Activated naive CD8-positive, alpha-beta T cell treated with anti-CD3 and anti-CD28 coated beads, Interleukin-2, amount 10 ng/mL, durations not matched to agents 7 days and 5 days (primary cell): ENCODE measurements at regions not wholly inside any gene's neighbourhood (a gene's known extent, or its start where the extent isn't known, plus 50 kb on each side); places are given as distances from the start of the nearest gene placed in this dataset.

ENCODE experiments used
- ATAC-seq: fragments of 150-1000 bp; cut with Tn5 transposase; one replicate; pipeline ENCODE4 v1.10.0; 2021; ENCODE audit warnings: low read depth, moderate library complexity
- POLR2A ChIA-PET: fragments of 350-600 bp; sonication (Branson Sonifier 250); formaldehyde crosslinking; loops from one replicate; lab custom pipeline; 2021; ENCODE audit warnings: antibody characterized with exemption; lab: Charles Lee
- DNase-seq: peaks from one replicate; pipeline ENCODE4 v3.0.0; 2021
- H3K27ac Mint-ChIP-seq: one replicate; pipeline ENCODE4 v1.8.0; 2022; ENCODE audit warnings: mild to moderate bottlenecking, mixed read lengths
- H3K27me3 Mint-ChIP-seq: one replicate; pipeline ENCODE4 v1.8.0; 2022; ENCODE audit warnings: mild to moderate bottlenecking, moderate library complexity, mixed read lengths
- H3K36me3 Mint-ChIP-seq: one replicate; pipeline ENCODE4 v1.8.0; 2021; ENCODE audit warnings: mild to moderate bottlenecking, mixed read lengths
- H3K4me1 Mint-ChIP-seq: one replicate; pipeline ENCODE4 v1.8.0; 2021; ENCODE audit warnings: mixed read lengths
- H3K4me3 Mint-ChIP-seq: one replicate; pipeline ENCODE4 v1.8.0; 2022; ENCODE audit warnings: mild to moderate bottlenecking, moderate library complexity, mixed read lengths
- H3K9me3 Mint-ChIP-seq: one replicate; pipeline ENCODE4 v1.8.0; 2021; ENCODE audit warnings: mixed read lengths

- POLR2A ChIA-PET: no interaction called here
- ATAC-seq: no peak
- H3K4me3 Mint-ChIP-seq: no peak overlapping the region
Observed at GRCh38 chr2:193506035-193506434, 1311.3 kb upstream of the TMEFF2 start.

GRCh38 chr2:193505620-193506019 is 1310.9 kb upstream of the TMEFF2 start:
- H3K27ac Mint-ChIP-seq: no peak overlapping the region
- no peak overlapping the region for H3K4me3 Mint-ChIP-seq
- no peaks in the 10 kb centered on the region for H3K36me3 Mint-ChIP-seq
- ATAC-seq (no peak), DNase-seq (no peak)
- POLR2A ChIA-PET: no interaction called here
- H3K9me3 Mint-ChIP-seq: no peaks in the 10 kb centered on the region
- no peaks in the 10 kb centered on the region for H3K27me3 Mint-ChIP-seq
- no peaks in the 10 kb centered on the region for H3K4me1 Mint-ChIP-seq

More at GRCh38 chr2:193506035-193506434, 1311.3 kb upstream of the TMEFF2 start:
- Mint-ChIP-seq H3K27ac (no peak overlapping the region), H3K36me3 (no peaks in the 10 kb centered on the region), H3K27me3 (no peaks in the 10 kb centered on the region), H3K9me3 (no peaks in the 10 kb centered on the region), H3K4me1 (no peaks in the 10 kb centered on the region)
- DNase-seq: no peak

GRCh38 chr2:193502363-193503035 is 1307.8 kb upstream of the TMEFF2 start:
- no peaks in the 10 kb centered on the region for H3K9me3 Mint-ChIP-seq
- POLR2A ChIA-PET: no interaction called here
- DNase-seq (no peak), ATAC-seq (no peak)
- H3K4me3 Mint-ChIP-seq: no peak overlapping the region
- H3K4me1 Mint-ChIP-seq: no peaks in the 10 kb centered on the region
- H3K36me3 Mint-ChIP-seq: no peaks in the 10 kb centered on the region
- H3K27ac Mint-ChIP-seq: no peak overlapping the region
- H3K27me3 Mint-ChIP-seq: no peaks in the 10 kb centered on the region

- H3K4me1 Mint-ChIP-seq: no peaks in the 10 kb centered on the region
- no peaks in the 10 kb centered on the region for H3K9me3 Mint-ChIP-seq
- no peak overlapping the region for H3K4me3 Mint-ChIP-seq
- H3K36me3 Mint-ChIP-seq: no peaks in the 10 kb centered on the region
- H3K27ac Mint-ChIP-seq: no peak overlapping the region
- POLR2A ChIA-PET: no interaction called here
- DNase-seq (no peak), ATAC-seq (no peak)
- H3K27me3 Mint-ChIP-seq: no peaks in the 10 kb centered on the region
Observed at GRCh38 chr2:193496786-193497185, 1302.1 kb upstream of the TMEFF2 start.

- Mint-ChIP-seq H3K36me3 (no peaks in the 10 kb centered on the region), H3K4me1 (peaks cover 3% of the 10 kb centered on the region), H3K9me3 (no peaks in the 10 kb centered on the region), H3K27ac (peak overlapping the region; percentile 76), H3K27me3 (no peaks in the 10 kb centered on the region), H3K4me3 (peak overlapping the region; percentile 66)
- DNase-seq (no peak), ATAC-seq (peak; percentile 56)
- POLR2A ChIA-PET: no interaction called here
Observed at GRCh38 chr2:193482557-193482956, 1287.8 kb upstream of the TMEFF2 start.

- Mint-ChIP-seq H3K27ac (no peak overlapping the region), H3K36me3 (no peaks in the 10 kb centered on the region), H3K27me3 (no peaks in the 10 kb centered on the region), H3K4me1 (peaks cover 10% of the 10 kb centered on the region), H3K9me3 (no peaks in the 10 kb centered on the region), H3K4me3 (no peak overlapping the region)
- ATAC-seq: no peak
- POLR2A ChIA-PET: no interaction called here
- no peak for DNase-seq
Observed at GRCh38 chr2:193480187-193480586, 1285.5 kb upstream of the TMEFF2 start.

GRCh38 chr2:193476171-193476800 is 1281.6 kb upstream of the TMEFF2 start:
- Mint-ChIP-seq H3K27ac (no peak overlapping the region), H3K4me1 (peaks cover 7% of the 10 kb centered on the region), H3K4me3 (no peak overlapping the region), H3K9me3 (peaks cover 2% of the 10 kb centered on the region), H3K36me3 (no peaks in the 10 kb centered on the region), H3K27me3 (no peaks in the 10 kb centered on the region)
- DNase-seq (no peak), ATAC-seq (peak; percentile 74)
- POLR2A ChIA-PET: no interaction called here

- H3K36me3 Mint-ChIP-seq: no peaks in the 10 kb centered on the region
- DNase-seq (no peak), ATAC-seq (no peak)
- no peak overlapping the region for H3K4me3 Mint-ChIP-seq
- POLR2A ChIA-PET: no interaction called here
- H3K4me1 Mint-ChIP-seq: peaks cover 11% of the 10 kb centered on the region
- H3K27ac Mint-ChIP-seq: no peak overlapping the region
- H3K9me3 Mint-ChIP-seq: peaks cover 2% of the 10 kb centered on the region
- no peaks in the 10 kb centered on the region for H3K27me3 Mint-ChIP-seq
Observed at GRCh38 chr2:193475038-193475437, 1280.3 kb upstream of the TMEFF2 start.

- no peaks in the 10 kb centered on the region for H3K36me3 Mint-ChIP-seq
- no peak for DNase-seq
Observed at GRCh38 chr2:193469251-193469650, 1274.5 kb upstream of the TMEFF2 start.

GRCh38 chr2:193467276-193467987 is 1272.7 kb upstream of the TMEFF2 start:
- Mint-ChIP-seq H3K4me1 (peaks cover 13% of the 10 kb centered on the region), H3K27me3 (no peaks in the 10 kb centered on the region), H3K4me3 (no peak overlapping the region), H3K36me3 (no peaks in the 10 kb centered on the region), H3K9me3 (peaks cover 1% of the 10 kb centered on the region), H3K27ac (no peak overlapping the region)
- POLR2A ChIA-PET: no interaction called here
- no peak for DNase-seq
- no peak for ATAC-seq

More at GRCh38 chr2:193469251-193469650, 1274.5 kb upstream of the TMEFF2 start:
- peaks cover 13% of the 10 kb centered on the region for H3K4me1 Mint-ChIP-seq
- H3K27me3 Mint-ChIP-seq: no peaks in the 10 kb centered on the region
- H3K9me3 Mint-ChIP-seq: peaks cover 4% of the 10 kb centered on the region
- H3K27ac Mint-ChIP-seq: no peak overlapping the region
- H3K4me3 Mint-ChIP-seq: no peak overlapping the region
- peak; percentile 60 for ATAC-seq
- POLR2A ChIA-PET: no interaction called here

GRCh38 chr2:193463011-193463410 is 1268.3 kb upstream of the TMEFF2 start:
- Mint-ChIP-seq H3K4me1 (no peaks in the 10 kb centered on the region), H3K9me3 (peaks cover 1% of the 10 kb centered on the region), H3K27ac (no peak overlapping the region), H3K36me3 (no peaks in the 10 kb centered on the region), H3K4me3 (no peak overlapping the region), H3K27me3 (no peaks in the 10 kb centered on the region)
- DNase-seq (no peak), ATAC-seq (no peak)
- POLR2A ChIA-PET: no interaction called here

GRCh38 chr2:193462411-193462810 is 1267.7 kb upstream of the TMEFF2 start:
- POLR2A ChIA-PET: no interaction called here
- no peaks in the 10 kb centered on the region for H3K36me3 Mint-ChIP-seq
- ATAC-seq (no peak), DNase-seq (no peak)
- H3K4me1 Mint-ChIP-seq: no peaks in the 10 kb centered on the region
- no peak overlapping the region for H3K27ac Mint-ChIP-seq
- no peaks in the 10 kb centered on the region for H3K27me3 Mint-ChIP-seq
- H3K9me3 Mint-ChIP-seq: peaks cover 1% of the 10 kb centered on the region
- no peak overlapping the region for H3K4me3 Mint-ChIP-seq

GRCh38 chr2:193461431-193461934 is 1266.8 kb upstream of the TMEFF2 start:
- H3K4me3 Mint-ChIP-seq: no peak overlapping the region
- no peak for ATAC-seq
- H3K4me1 Mint-ChIP-seq: no peaks in the 10 kb centered on the region
- H3K36me3 Mint-ChIP-seq: no peaks in the 10 kb centered on the region
- no peaks in the 10 kb centered on the region for H3K27me3 Mint-ChIP-seq
- H3K27ac Mint-ChIP-seq: no peak overlapping the region
- DNase-seq: no peak
- POLR2A ChIA-PET: no interaction called here
- H3K9me3 Mint-ChIP-seq: peaks cover 1% of the 10 kb centered on the region

GRCh38 chr2:193446967-193447366 is 1252.2 kb upstream of the TMEFF2 start:
- H3K36me3 Mint-ChIP-seq: no peaks in the 10 kb centered on the region

More at GRCh38 chr2:193446967-193447366, 1252.2 kb upstream of the TMEFF2 start:
- Mint-ChIP-seq H3K4me1 (no peaks in the 10 kb centered on the region), H3K27ac (no peak overlapping the region), H3K4me3 (no peak overlapping the region), H3K27me3 (no peaks in the 10 kb centered on the region), H3K9me3 (peaks cover 1% of the 10 kb centered on the region)
- ATAC-seq (no peak), DNase-seq (no peak)
- POLR2A ChIA-PET: no interaction called here
